WERI-Rb-1 (cell line): ENCODE measurements at regions not wholly inside any gene's neighbourhood (a gene's known extent, or its start where the extent isn't known, plus 50 kb on each side); places are given as distances from the start of the nearest gene placed in this dataset.

Experiments
- DNase-seq: peaks from one replicate; pipeline ENCODE4 v3.0.0-alpha.2; 2020
- H3K27ac ChIP-seq: fragments of 250-450 bp; sonication (Bioruptor Pico); 2 replicates; pipeline ENCODE4 v1.5.1; 2020; ENCODE audit warnings: mild to moderate bottlenecking, moderate library complexity
- H3K27me3 ChIP-seq: fragments of 250-450 bp; sonication (Bioruptor Pico); 2 replicates; pipeline ENCODE4 v1.5.1; 2021; ENCODE audit warnings: mild to moderate bottlenecking, low read depth, moderate library complexity; ENCODE audit not compliant: insufficient read depth, severe bottlenecking
- H3K36me3 ChIP-seq: fragments of 250-450 bp; sonication (Bioruptor Pico); 2 replicates; pipeline ENCODE4 v1.5.1; 2020; ENCODE audit warnings: mild to moderate bottlenecking, moderate library complexity
- H3K4me3 ChIP-seq: 2 replicates; pipeline ENCODE4 v1.5.1; 2011; ENCODE audit warnings: low read depth, mild to moderate bottlenecking, control low read depth, low read length
- H3K9me3 ChIP-seq: fragments of 250-450 bp; sonication (Bioruptor Pico); 2 replicates; pipeline ENCODE4 v1.5.1; 2021; ENCODE audit warnings: mild to moderate bottlenecking, moderate library complexity; ENCODE audit not compliant: severe bottlenecking
- TF ChIP-seq, protein P1 (sequence below): IDR thresholded peaks from 2 replicates; pipeline ENCODE4 v1.5.1; 2011; ENCODE audit warnings: low read depth, mild to moderate bottlenecking, control low read depth, inconsistent platforms, low read length

DNA sequence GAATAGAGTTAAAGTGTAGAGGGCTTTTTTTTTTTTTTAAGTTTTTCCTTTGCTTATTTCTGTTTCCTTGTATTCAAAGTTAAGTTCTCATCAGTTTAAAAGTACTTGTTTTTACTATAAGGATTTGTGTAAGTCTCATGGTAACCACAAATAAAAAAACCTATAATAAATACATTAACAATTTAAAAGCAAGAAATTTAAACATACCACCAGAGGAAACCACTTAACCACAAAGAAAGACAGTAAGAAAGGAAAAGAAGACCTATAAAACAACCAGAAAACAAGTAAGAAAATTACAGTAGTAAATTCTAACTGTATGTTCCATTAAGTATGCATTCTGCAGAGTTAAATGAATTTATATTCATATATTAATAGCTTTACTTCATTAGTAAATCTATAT is 999.1 kb upstream of the ATXN8OS start:
- Histone ChIP-seq H3K27me3 (no peaks in the 10 kb centered on the region), H3K9me3 (no peaks in the 10 kb centered on the region), H3K27ac (no peak overlapping the region), H3K4me3 (no peak overlapping the region), H3K36me3 (no peaks in the 10 kb centered on the region)
- TF ChIP-seq, protein P1, sequence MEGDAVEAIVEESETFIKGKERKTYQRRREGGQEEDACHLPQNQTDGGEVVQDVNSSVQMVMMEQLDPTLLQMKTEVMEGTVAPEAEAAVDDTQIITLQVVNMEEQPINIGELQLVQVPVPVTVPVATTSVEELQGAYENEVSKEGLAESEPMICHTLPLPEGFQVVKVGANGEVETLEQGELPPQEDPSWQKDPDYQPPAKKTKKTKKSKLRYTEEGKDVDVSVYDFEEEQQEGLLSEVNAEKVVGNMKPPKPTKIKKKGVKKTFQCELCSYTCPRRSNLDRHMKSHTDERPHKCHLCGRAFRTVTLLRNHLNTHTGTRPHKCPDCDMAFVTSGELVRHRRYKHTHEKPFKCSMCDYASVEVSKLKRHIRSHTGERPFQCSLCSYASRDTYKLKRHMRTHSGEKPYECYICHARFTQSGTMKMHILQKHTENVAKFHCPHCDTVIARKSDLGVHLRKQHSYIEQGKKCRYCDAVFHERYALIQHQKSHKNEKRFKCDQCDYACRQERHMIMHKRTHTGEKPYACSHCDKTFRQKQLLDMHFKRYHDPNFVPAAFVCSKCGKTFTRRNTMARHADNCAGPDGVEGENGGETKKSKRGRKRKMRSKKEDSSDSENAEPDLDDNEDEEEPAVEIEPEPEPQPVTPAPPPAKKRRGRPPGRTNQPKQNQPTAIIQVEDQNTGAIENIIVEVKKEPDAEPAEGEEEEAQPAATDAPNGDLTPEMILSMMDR = no peak
- no peak for DNase-seq

DNA sequence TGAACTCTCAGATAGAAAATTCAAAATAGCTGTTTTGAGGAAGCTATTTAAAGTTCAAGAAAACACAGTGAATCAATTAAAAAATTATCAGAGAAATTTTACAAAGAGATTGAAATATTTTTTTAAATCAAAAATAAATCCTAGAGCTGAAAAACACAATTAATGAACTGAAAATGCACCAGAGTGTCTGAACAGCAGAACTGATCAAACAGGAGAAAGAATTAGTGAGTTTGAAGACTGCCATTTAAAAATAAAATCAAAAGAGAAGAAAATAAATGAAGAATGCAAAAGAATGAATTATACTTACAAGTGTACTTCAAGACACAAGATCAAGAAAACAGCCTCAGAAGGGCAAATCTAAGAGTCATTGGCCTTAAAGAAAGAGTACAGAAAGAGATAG is 1000.2 kb upstream of the ATXN8OS start:
- H3K27ac ChIP-seq = no peak overlapping the region
- H3K27me3 ChIP-seq = no peaks in the 10 kb centered on the region
- TF ChIP-seq, protein P1 = no peak
- H3K4me3 ChIP-seq = no peak overlapping the region
- DNase-seq = no peak
- H3K36me3 ChIP-seq = no peaks in the 10 kb centered on the region
- no peaks in the 10 kb centered on the region for H3K9me3 ChIP-seq

DNA sequence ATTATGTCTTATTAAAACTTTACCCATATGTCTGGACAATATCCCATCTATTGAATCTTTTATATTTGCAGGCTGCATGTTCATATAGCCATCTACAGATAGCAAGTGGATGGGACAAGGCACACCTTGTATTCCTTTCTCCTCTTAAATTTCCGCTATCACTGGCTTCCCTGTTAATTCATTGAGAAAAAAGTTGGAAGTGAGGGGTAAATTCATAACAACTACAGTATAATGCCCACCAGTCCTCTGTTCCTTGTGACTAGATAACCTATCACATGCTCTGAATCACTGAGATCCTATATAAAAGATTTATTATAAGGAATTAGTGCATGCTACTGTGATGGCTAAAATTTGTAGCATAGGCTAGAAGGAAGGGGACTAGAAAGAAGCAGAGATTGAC is 1005.8 kb upstream of the ATXN8OS start:
- Histone ChIP-seq H3K9me3 (no peaks in the 10 kb centered on the region), H3K4me3 (no peak overlapping the region), H3K36me3 (no peaks in the 10 kb centered on the region), H3K27ac (no peak overlapping the region), H3K27me3 (no peaks in the 10 kb centered on the region)
- TF ChIP-seq, protein P1 = no peak
- no peak for DNase-seq

DNA sequence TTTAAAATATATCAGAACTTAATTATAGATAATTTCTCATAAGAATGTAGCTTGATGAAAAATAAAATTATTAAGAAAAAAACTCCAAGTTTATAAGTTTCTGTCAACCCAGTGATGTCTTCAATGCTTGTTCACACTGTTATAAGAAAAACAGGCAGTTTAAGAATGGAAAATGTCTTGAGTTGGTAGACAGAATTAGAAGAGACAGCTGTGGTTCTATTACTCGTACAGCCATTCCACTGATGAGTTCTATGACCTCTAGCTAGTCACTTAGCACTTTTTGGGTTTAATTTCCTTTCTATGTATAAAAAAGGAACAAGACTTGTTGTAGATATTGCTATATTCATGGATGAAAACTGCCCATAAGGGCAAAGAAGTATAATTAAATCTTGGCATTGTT is 1013.1 kb upstream of the ATXN8OS start:
- no peaks in the 10 kb centered on the region for H3K36me3 ChIP-seq
- no peak for DNase-seq
- H3K4me3 ChIP-seq = no peak overlapping the region
- no peaks in the 10 kb centered on the region for H3K27me3 ChIP-seq
- H3K9me3 ChIP-seq = no peaks in the 10 kb centered on the region
- no peak overlapping the region for H3K27ac ChIP-seq
- TF ChIP-seq, protein P1 = no peak

DNA sequence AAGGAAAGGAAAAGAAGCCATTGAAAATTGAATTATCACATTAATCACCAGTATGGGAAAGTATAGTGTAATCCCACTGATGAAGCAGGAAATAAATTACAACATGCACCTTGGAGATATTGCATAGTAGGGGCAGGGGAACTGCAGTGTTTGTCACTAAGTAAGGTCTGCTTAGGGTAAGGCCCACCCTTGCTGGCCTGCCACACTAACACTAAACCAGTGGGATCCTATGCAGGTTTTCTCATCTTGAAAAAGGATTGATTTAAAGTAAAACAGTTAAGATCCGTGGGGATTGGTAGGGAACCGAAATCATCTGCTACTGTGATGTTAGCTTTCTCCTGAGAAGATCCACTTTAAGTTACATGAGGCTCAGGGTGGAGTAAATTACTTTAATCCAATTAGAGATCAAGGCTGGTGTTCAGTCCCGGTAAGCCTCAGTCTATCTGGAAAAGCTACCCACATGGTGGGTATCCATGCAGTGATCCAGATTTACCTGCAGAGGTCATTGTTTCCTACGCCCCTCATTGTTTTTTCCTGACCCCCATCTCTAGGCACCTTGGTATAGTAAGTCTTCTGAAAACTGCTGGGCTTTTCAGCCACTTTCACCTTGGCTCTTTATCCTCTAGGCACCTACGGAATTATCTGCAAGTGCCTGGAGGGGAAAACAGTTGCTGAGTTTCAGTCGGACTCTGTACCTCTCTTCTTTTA is 1014.9 kb upstream of the ATXN8OS start:
- H3K27ac ChIP-seq = no peak overlapping the region
- peak; percentile 6 for DNase-seq

DNA sequence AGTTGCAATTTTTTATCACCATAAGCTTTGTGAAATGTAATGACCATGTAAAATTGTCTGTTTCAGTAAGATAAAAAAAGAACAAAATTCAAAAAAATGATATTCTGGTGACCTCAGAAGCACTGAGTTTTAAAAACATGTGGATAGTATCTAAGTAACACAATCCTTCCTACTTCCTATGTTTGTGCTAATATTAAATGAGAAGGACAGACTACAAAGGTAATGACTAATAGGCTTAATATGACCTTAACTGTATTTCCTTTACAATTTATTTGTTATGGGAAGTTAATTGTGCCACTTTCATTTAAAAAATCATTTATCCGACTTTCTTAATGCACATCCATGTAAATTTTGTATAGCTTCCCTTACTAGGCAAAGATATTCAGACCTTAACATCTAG is 1030.4 kb upstream of the ATXN8OS start:
- H3K4me3 ChIP-seq = no peak overlapping the region
- H3K9me3 ChIP-seq = no peaks in the 10 kb centered on the region
- no peaks in the 10 kb centered on the region for H3K36me3 ChIP-seq
- no peak for DNase-seq
- TF ChIP-seq, protein P1 = no peak
- no peaks in the 10 kb centered on the region for H3K27me3 ChIP-seq
- H3K27ac ChIP-seq = no peak overlapping the region

More for the DNA sequence above, 1014.9 kb upstream of the ATXN8OS start:
- Histone ChIP-seq H3K27me3 (no peaks in the 10 kb centered on the region), H3K4me3 (no peak overlapping the region), H3K9me3 (no peaks in the 10 kb centered on the region), H3K36me3 (no peaks in the 10 kb centered on the region)
- TF ChIP-seq, protein P1 = no peak
